MM.1S (cell line): ENCODE measurements at regions not wholly inside any gene's neighbourhood (a gene's known extent, or its start where the extent isn't known, plus 50 kb on each side); places are given as distances from the start of the nearest gene placed in this dataset.

ENCODE experiments used
- EZH2 ChIP-seq: fragments of 300-600 bp; sonication (generic); optimal IDR thresholded peaks from 2 replicates; pipeline ENCODE3; 2017; ENCODE audit warnings: low read depth, mild to moderate bottlenecking, antibody characterized with exemption, low read length, mixed read lengths
- EZH2phosphoT487 ChIP-seq: fragments of 300-600 bp; sonication (generic); IDR thresholded peaks from 2 replicates; pipeline ENCODE4 v1.6.1; 2018; ENCODE audit warnings: antibody characterized with exemption, low read length
- TF ChIP-seq, protein P1 (sequence below): fragments of 300-600 bp; sonication (generic); IDR thresholded peaks from 2 replicates; pipeline ENCODE4 v1.5.1; 2016; ENCODE audit warnings: antibody characterized with exemption, low read length, mixed read lengths

DNA sequence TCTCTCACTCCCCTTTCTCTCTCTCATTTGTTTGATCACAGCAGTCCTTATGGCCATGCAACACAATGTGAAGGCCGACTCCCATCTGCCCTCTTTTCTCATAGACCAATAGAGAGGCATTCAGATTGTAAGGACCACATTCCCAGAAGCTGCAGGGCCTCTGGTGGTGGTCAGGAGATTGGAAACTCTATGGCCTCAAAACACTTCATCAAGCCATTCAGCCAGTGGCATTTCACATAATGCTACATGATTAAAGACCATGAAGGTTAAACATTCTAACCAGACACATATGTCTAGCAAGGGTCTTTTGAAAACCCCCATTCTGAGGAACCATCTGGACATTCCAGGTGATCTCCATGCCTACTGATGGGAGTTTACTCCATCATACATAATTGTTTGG lies 769.5 kb upstream of the CXADR start:
- TF ChIP-seq EZH2 (no peak), EZH2phosphoT487 (no peak)
- TF ChIP-seq, protein P1, sequence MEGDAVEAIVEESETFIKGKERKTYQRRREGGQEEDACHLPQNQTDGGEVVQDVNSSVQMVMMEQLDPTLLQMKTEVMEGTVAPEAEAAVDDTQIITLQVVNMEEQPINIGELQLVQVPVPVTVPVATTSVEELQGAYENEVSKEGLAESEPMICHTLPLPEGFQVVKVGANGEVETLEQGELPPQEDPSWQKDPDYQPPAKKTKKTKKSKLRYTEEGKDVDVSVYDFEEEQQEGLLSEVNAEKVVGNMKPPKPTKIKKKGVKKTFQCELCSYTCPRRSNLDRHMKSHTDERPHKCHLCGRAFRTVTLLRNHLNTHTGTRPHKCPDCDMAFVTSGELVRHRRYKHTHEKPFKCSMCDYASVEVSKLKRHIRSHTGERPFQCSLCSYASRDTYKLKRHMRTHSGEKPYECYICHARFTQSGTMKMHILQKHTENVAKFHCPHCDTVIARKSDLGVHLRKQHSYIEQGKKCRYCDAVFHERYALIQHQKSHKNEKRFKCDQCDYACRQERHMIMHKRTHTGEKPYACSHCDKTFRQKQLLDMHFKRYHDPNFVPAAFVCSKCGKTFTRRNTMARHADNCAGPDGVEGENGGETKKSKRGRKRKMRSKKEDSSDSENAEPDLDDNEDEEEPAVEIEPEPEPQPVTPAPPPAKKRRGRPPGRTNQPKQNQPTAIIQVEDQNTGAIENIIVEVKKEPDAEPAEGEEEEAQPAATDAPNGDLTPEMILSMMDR, result no peak
